SH-SY5Y (cell line): ENCODE measurements at regions not wholly inside any gene's neighbourhood (a gene's known extent, or its start where the extent isn't known, plus 50 kb on each side); places are given as distances from the start of the nearest gene placed in this dataset.

Experiments used
- GATA2 ChIP-seq: IDR thresholded peaks from 2 replicates; pipeline ENCODE4 v1.6.1; 2011; ENCODE audit warnings: mild to moderate bottlenecking, low read depth, low read length
- GATA3 ChIP-seq: IDR thresholded peaks from 2 replicates; pipeline ENCODE4 v1.6.1; 2011; ENCODE audit warnings: low read depth, mild to moderate bottlenecking, low read length, moderate library complexity

- no peak for TF ChIP-seq GATA3
- no peak for TF ChIP-seq GATA2
Observed at GRCh38 chr9:13778631-13779030, 499.1 kb upstream of the MPDZ start.

GRCh38 chr9:13770956-13771355 lies 491.5 kb upstream of the MPDZ start:
- TF ChIP-seq GATA3 (no peak), GATA2 (no peak)

GRCh38 chr9:13769641-13770040 lies 490.1 kb upstream of the MPDZ start:
- TF ChIP-seq GATA2 (no peak), GATA3 (no peak)

GRCh38 chr9:13769006-13769405 lies 489.5 kb upstream of the MPDZ start:
- no peak for TF ChIP-seq GATA2
- no peak for TF ChIP-seq GATA3

GRCh38 chr9:13762209-13762608 lies 482.7 kb upstream of the MPDZ start:
- TF ChIP-seq GATA3, result no peak
- TF ChIP-seq GATA2, result no peak

GRCh38 chr9:13759551-13759950 lies 480.1 kb upstream of the MPDZ start:
- TF ChIP-seq GATA3 (no peak), GATA2 (no peak)

- no peak for TF ChIP-seq GATA2
- TF ChIP-seq GATA3, result no peak
Observed at GRCh38 chr9:13758936-13759335, 479.4 kb upstream of the MPDZ start.

- TF ChIP-seq GATA3, result no peak
- TF ChIP-seq GATA2, result no peak
Observed at GRCh38 chr9:13756943-13757342, 477.5 kb upstream of the MPDZ start.

- TF ChIP-seq GATA3, result no peak
- no peak for TF ChIP-seq GATA2
Observed at GRCh38 chr9:13755551-13755950, 476.1 kb upstream of the MPDZ start.

GRCh38 chr9:13750639-13751038 lies 471.1 kb upstream of the MPDZ start:
- no peak for TF ChIP-seq GATA3
- no peak for TF ChIP-seq GATA2

- TF ChIP-seq GATA2 (no peak), GATA3 (no peak)
Observed at GRCh38 chr9:13750061-13750460, 470.6 kb upstream of the MPDZ start.

GRCh38 chr9:13746876-13747275 lies 467.4 kb upstream of the MPDZ start:
- TF ChIP-seq GATA3, result no peak
- TF ChIP-seq GATA2, result no peak

GRCh38 chr9:13744261-13744901 lies 464.9 kb upstream of the MPDZ start:
- no peak for TF ChIP-seq GATA2

- no peak for TF ChIP-seq GATA2
- no peak for TF ChIP-seq GATA3
Observed at GRCh38 chr9:13737885-13738284, 458.4 kb upstream of the MPDZ start.

- no peak for TF ChIP-seq GATA2
- no peak for TF ChIP-seq GATA3
Observed at GRCh38 chr9:13735181-13735580, 455.7 kb upstream of the MPDZ start.

GRCh38 chr9:13734601-13735000 lies 455.1 kb upstream of the MPDZ start:
- TF ChIP-seq GATA2 (no peak), GATA3 (no peak)

GRCh38 chr9:13732290-13732689 lies 452.8 kb upstream of the MPDZ start:
- TF ChIP-seq GATA3 (no peak), GATA2 (no peak)

GRCh38 chr9:13731637-13732036 lies 452.1 kb upstream of the MPDZ start:
- TF ChIP-seq GATA2, result no peak
- no peak for TF ChIP-seq GATA3

GRCh38 chr9:13729955-13730354 lies 450.5 kb upstream of the MPDZ start:
- TF ChIP-seq GATA3 (no peak), GATA2 (no peak)
